ENCODE measurements at regions not wholly inside any gene's neighbourhood (a gene's known extent, or its start where the extent isn't known, plus 50 kb on each side); places are given as distances from the start of the nearest gene placed in this dataset.

DNA sequence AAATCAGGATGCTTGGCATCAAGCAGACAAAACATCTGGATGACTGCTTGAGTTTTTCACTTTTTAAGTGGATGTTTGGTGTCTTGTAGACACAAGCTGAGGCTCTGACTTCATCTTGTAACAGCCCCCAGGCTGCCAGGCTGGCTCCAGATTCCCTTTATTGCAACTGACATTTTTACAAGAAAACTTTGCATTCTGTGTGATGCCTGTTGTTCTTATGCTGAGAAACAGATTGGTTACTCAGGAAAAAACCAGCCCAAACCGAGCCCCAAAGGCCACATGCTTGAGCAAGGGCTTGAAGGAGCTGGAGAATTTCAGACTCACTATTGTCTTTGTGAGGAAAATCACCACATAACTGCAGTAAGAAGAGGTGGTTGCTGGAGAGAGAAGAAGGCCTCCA lies 98.4 kb upstream of the PREP start:
- TF ChIP-seq, protein P1, sequence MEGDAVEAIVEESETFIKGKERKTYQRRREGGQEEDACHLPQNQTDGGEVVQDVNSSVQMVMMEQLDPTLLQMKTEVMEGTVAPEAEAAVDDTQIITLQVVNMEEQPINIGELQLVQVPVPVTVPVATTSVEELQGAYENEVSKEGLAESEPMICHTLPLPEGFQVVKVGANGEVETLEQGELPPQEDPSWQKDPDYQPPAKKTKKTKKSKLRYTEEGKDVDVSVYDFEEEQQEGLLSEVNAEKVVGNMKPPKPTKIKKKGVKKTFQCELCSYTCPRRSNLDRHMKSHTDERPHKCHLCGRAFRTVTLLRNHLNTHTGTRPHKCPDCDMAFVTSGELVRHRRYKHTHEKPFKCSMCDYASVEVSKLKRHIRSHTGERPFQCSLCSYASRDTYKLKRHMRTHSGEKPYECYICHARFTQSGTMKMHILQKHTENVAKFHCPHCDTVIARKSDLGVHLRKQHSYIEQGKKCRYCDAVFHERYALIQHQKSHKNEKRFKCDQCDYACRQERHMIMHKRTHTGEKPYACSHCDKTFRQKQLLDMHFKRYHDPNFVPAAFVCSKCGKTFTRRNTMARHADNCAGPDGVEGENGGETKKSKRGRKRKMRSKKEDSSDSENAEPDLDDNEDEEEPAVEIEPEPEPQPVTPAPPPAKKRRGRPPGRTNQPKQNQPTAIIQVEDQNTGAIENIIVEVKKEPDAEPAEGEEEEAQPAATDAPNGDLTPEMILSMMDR (IDR thresholded peaks at IDR 0.05), result no peak
- TF ChIP-seq POLR2A (IDR thresholded peaks at IDR 0.05), result no peak

All from testis (tissue), 2 donors.